Memory B cell (primary cell): ENCODE measurements at regions not wholly inside any gene's neighbourhood (a gene's known extent, or its start where the extent isn't known, plus 50 kb on each side); places are given as distances from the start of the nearest gene placed in this dataset.

ENCODE experiments used
- ATAC-seq: fragments of 150-1000 bp; cut with Tn5 transposase; 2 replicates; pipeline ENCODE4 v1.10.0; 2021; ENCODE audit warnings: low read depth, mild to moderate bottlenecking, moderate library complexity
- DNase-seq, 2 donors: peaks; one replicate each; pipeline ENCODE4 v3.0.0; 2022; ENCODE audit warnings: low spot score in 2 of 2
- H3K27ac Mint-ChIP-seq: one replicate; pipeline ENCODE4 v1.8.0; 2022; ENCODE audit warnings: mild to moderate bottlenecking, moderate library complexity, mixed read lengths
- H3K27me3 Mint-ChIP-seq: one replicate; pipeline ENCODE4 v1.8.0; 2022; ENCODE audit warnings: mixed read lengths
- H3K36me3 Mint-ChIP-seq: one replicate; pipeline ENCODE4 v1.8.0; 2022; ENCODE audit warnings: mild to moderate bottlenecking, mixed read lengths
- H3K4me1 Mint-ChIP-seq: one replicate; pipeline ENCODE4 v1.8.0; 2022; ENCODE audit warnings: mixed read lengths
- H3K4me3 Mint-ChIP-seq: one replicate; pipeline ENCODE4 v1.8.0; 2022; ENCODE audit warnings: mild to moderate bottlenecking, moderate library complexity, mixed read lengths
- H3K9me3 Mint-ChIP-seq: one replicate; pipeline ENCODE4 v1.8.0; 2022; ENCODE audit warnings: mixed read lengths

GRCh38 chr14:59097681-59098080 is 90.8 kb upstream of the DAAM1 start:
- ATAC-seq (no peak), DNase-seq (no peak)
- Mint-ChIP-seq H3K9me3 (no peaks in the 10 kb centered on the region), H3K36me3 (peaks cover 1% of the 10 kb centered on the region), H3K4me1 (no peaks in the 10 kb centered on the region), H3K27ac (no peak overlapping the region), H3K27me3 (peaks cover 16% of the 10 kb centered on the region), H3K4me3 (no peak overlapping the region)

GRCh38 chr14:59098377-59098776 is 90.1 kb upstream of the DAAM1 start:
- H3K4me3 Mint-ChIP-seq, result no peak overlapping the region
- peaks cover 1% of the 10 kb centered on the region for H3K36me3 Mint-ChIP-seq
- H3K27ac Mint-ChIP-seq, result no peak overlapping the region
- H3K27me3 Mint-ChIP-seq, result peaks cover 13% of the 10 kb centered on the region
- DNase-seq (no peak), ATAC-seq (no peak)
- no peaks in the 10 kb centered on the region for H3K4me1 Mint-ChIP-seq
- no peaks in the 10 kb centered on the region for H3K9me3 Mint-ChIP-seq

- DNase-seq (no peak), ATAC-seq (no peak)
- Mint-ChIP-seq H3K27ac (no peak overlapping the region), H3K36me3 (peaks cover 1% of the 10 kb centered on the region), H3K9me3 (no peaks in the 10 kb centered on the region), H3K27me3 (peaks cover 13% of the 10 kb centered on the region), H3K4me1 (no peaks in the 10 kb centered on the region), H3K4me3 (no peak overlapping the region)
Observed at GRCh38 chr14:59100205-59100604, 88.3 kb upstream of the DAAM1 start.

- Mint-ChIP-seq H3K4me1 (no peaks in the 10 kb centered on the region), H3K9me3 (no peaks in the 10 kb centered on the region), H3K4me3 (no peak overlapping the region), H3K36me3 (peaks cover 1% of the 10 kb centered on the region), H3K27ac (no peak overlapping the region), H3K27me3 (peaks cover 16% of the 10 kb centered on the region)
- ATAC-seq (no peak), DNase-seq (no peak)
Observed at GRCh38 chr14:59101476-59101875, 87.0 kb upstream of the DAAM1 start.

GRCh38 chr14:59103396-59103795 is 85.1 kb upstream of the DAAM1 start:
- ATAC-seq (no peak), DNase-seq (no peak)
- Mint-ChIP-seq H3K4me1 (peaks cover 2% of the 10 kb centered on the region), H3K27me3 (peaks cover 26% of the 10 kb centered on the region), H3K36me3 (peaks cover 1% of the 10 kb centered on the region), H3K9me3 (no peaks in the 10 kb centered on the region), H3K27ac (no peak overlapping the region), H3K4me3 (no peak overlapping the region)

GRCh38 chr14:59107819-59108218 is 80.6 kb upstream of the DAAM1 start:
- Mint-ChIP-seq H3K27ac (no peak overlapping the region), H3K27me3 (peaks cover 18% of the 10 kb centered on the region), H3K9me3 (no peaks in the 10 kb centered on the region), H3K4me3 (no peak overlapping the region), H3K4me1 (peaks cover 2% of the 10 kb centered on the region), H3K36me3 (no peaks in the 10 kb centered on the region)
- ATAC-seq, result no peak
- DNase-seq, result no peak

- H3K4me1 Mint-ChIP-seq, result no peaks in the 10 kb centered on the region
- no peaks in the 10 kb centered on the region for H3K9me3 Mint-ChIP-seq
- H3K27me3 Mint-ChIP-seq, result peaks cover 4% of the 10 kb centered on the region
- H3K4me3 Mint-ChIP-seq, result no peak overlapping the region
- H3K27ac Mint-ChIP-seq, result no peak overlapping the region
- H3K36me3 Mint-ChIP-seq, result no peaks in the 10 kb centered on the region
- ATAC-seq (no peak), DNase-seq (no peak)
Observed at GRCh38 chr14:59116984-59117415, 71.5 kb upstream of the DAAM1 start.

GRCh38 chr14:59117754-59118528 is 70.5 kb upstream of the DAAM1 start:
- Mint-ChIP-seq H3K27me3 (peaks cover 5% of the 10 kb centered on the region), H3K4me3 (no peak overlapping the region)
- ATAC-seq, result no peak

GRCh38 chr14:59120921-59121320 is 67.5 kb upstream of the DAAM1 start:
- peaks cover 3% of the 10 kb centered on the region for H3K27me3 Mint-ChIP-seq
- no peak for ATAC-seq
- H3K36me3 Mint-ChIP-seq, result no peaks in the 10 kb centered on the region
- H3K4me3 Mint-ChIP-seq, result no peak overlapping the region
- H3K4me1 Mint-ChIP-seq, result no peaks in the 10 kb centered on the region
- H3K9me3 Mint-ChIP-seq, result no peaks in the 10 kb centered on the region
- no peak overlapping the region for H3K27ac Mint-ChIP-seq
- DNase-seq, result no peak

More at GRCh38 chr14:59117754-59118528, 70.5 kb upstream of the DAAM1 start:
- Mint-ChIP-seq H3K9me3 (no peaks in the 10 kb centered on the region), H3K27ac (no peak overlapping the region), H3K36me3 (no peaks in the 10 kb centered on the region), H3K4me1 (no peaks in the 10 kb centered on the region)
- DNase-seq, result no peak

- DNase-seq (no peak), ATAC-seq (no peak)
- no peaks in the 10 kb centered on the region for H3K36me3 Mint-ChIP-seq
- peaks cover 6% of the 10 kb centered on the region for H3K4me1 Mint-ChIP-seq
- H3K27me3 Mint-ChIP-seq, result peaks cover 3% of the 10 kb centered on the region
- no peak overlapping the region for H3K4me3 Mint-ChIP-seq
- no peaks in the 10 kb centered on the region for H3K9me3 Mint-ChIP-seq
- no peak overlapping the region for H3K27ac Mint-ChIP-seq
Observed at GRCh38 chr14:59123531-59123930, 64.9 kb upstream of the DAAM1 start.

GRCh38 chr14:59123975-59124374 is 64.5 kb upstream of the DAAM1 start:
- no peaks in the 10 kb centered on the region for H3K36me3 Mint-ChIP-seq
- DNase-seq (no peak), ATAC-seq (no peak)
- peaks cover 3% of the 10 kb centered on the region for H3K27me3 Mint-ChIP-seq
- no peak overlapping the region for H3K27ac Mint-ChIP-seq
- no peaks in the 10 kb centered on the region for H3K9me3 Mint-ChIP-seq
- no peak overlapping the region for H3K4me3 Mint-ChIP-seq
- H3K4me1 Mint-ChIP-seq, result peaks cover 6% of the 10 kb centered on the region

- Mint-ChIP-seq H3K27ac (no peak overlapping the region), H3K4me1 (peaks cover 6% of the 10 kb centered on the region), H3K36me3 (no peaks in the 10 kb centered on the region), H3K4me3 (no peak overlapping the region), H3K9me3 (no peaks in the 10 kb centered on the region), H3K27me3 (peaks cover 1% of the 10 kb centered on the region)
- DNase-seq (no peak), ATAC-seq (no peak)
Observed at GRCh38 chr14:59125156-59125555, 63.3 kb upstream of the DAAM1 start.

GRCh38 chr14:59126714-59127436 is 61.6 kb upstream of the DAAM1 start:
- H3K36me3 Mint-ChIP-seq, result no peaks in the 10 kb centered on the region
- H3K9me3 Mint-ChIP-seq, result no peaks in the 10 kb centered on the region
- H3K27me3 Mint-ChIP-seq, result peaks cover 1% of the 10 kb centered on the region
- no peak overlapping the region for H3K4me3 Mint-ChIP-seq
- DNase-seq (peak in 1 of 2 donors; percentile 55), ATAC-seq (peak; percentile 87)
- peaks cover 6% of the 10 kb centered on the region for H3K4me1 Mint-ChIP-seq
- no peak overlapping the region for H3K27ac Mint-ChIP-seq

- Mint-ChIP-seq H3K27me3 (peaks cover 1% of the 10 kb centered on the region), H3K36me3 (no peaks in the 10 kb centered on the region), H3K9me3 (no peaks in the 10 kb centered on the region), H3K4me3 (no peak overlapping the region), H3K4me1 (peaks cover 6% of the 10 kb centered on the region), H3K27ac (no peak overlapping the region)
- ATAC-seq, result no peak
- no peak for DNase-seq
Observed at GRCh38 chr14:59127437-59127732, 61.1 kb upstream of the DAAM1 start.

GRCh38 chr14:59130462-59130861 is 58.0 kb upstream of the DAAM1 start:
- H3K27me3 Mint-ChIP-seq, result no peaks in the 10 kb centered on the region
- peaks cover 6% of the 10 kb centered on the region for H3K4me1 Mint-ChIP-seq
- H3K9me3 Mint-ChIP-seq, result no peaks in the 10 kb centered on the region
- no peaks in the 10 kb centered on the region for H3K36me3 Mint-ChIP-seq
- ATAC-seq, result no peak
- no peak for DNase-seq
- H3K27ac Mint-ChIP-seq, result no peak overlapping the region
- no peak overlapping the region for H3K4me3 Mint-ChIP-seq
